Psoas muscle (tissue), 7 donors: ENCODE measurements at regions not wholly inside any gene's neighbourhood (a gene's known extent, or its start where the extent isn't known, plus 50 kb on each side); places are given as distances from the start of the nearest gene placed in this dataset.

Source experiments
- ATAC-seq, 4 donors: fragments of 200-7000 bp; cut with Tn5 transposase; one replicate each; pipeline ENCODE4 v1.9.1; 2020; ENCODE audit warnings: moderate library complexity in 3 of 4, mild to moderate bottlenecking in 2 of 4
- DNase-seq, 2 donors: peaks; one replicate each; pipeline ENCODE4 v3.0.0-alpha.2; 2020
- H3K27ac ChIP-seq: fragments of 200-600 bp; one replicate; pipeline ENCODE4 v1.8.0; 2022
- H3K27me3 ChIP-seq, 3 donors: fragments of 200-600 bp in 1 of 3; one replicate each; pipeline versions ENCODE4 v1.6.1 to v1.8.0; 2013 to 2022; ENCODE audit warnings: low read length in 2 of 3, mild to moderate bottlenecking in 2 of 3, moderate library complexity in 1 of 3; ENCODE audit not compliant: insufficient read depth in 3 of 3
- H3K36me3 ChIP-seq, 2 donors: fragments of 200-600 bp in 1 of 2; one replicate each; pipeline versions ENCODE4 v1.6.1 to v1.8.0; 2013 to 2022; ENCODE audit warnings: low read depth in 1 of 2, mild to moderate bottlenecking in 1 of 2, moderate library complexity in 1 of 2; ENCODE audit not compliant: insufficient read depth in 1 of 2
- H3K4me1 ChIP-seq: fragments of 200-600 bp; one replicate; pipeline ENCODE4 v1.8.0; 2022
- H3K4me3 ChIP-seq: fragments of 200-600 bp; one replicate; pipeline ENCODE4 v1.8.0; 2022; ENCODE audit warnings: mild to moderate bottlenecking
- H3K9me3 ChIP-seq: fragments of 200-600 bp; one replicate; pipeline ENCODE4 v1.8.0; 2022
- WGBS, 3 donors: extraction: QIAGEN DNeasy Blood & Tissue Kit; methylation state at CpG; one replicate each; pipeline versions ENCODE4 v1.1.6 to v1.1.7; 2013; 5-methylcytosine and 5-hydroxymethylcytosine counted together
- intact Hi-C, 2 donors: fragments of 100-400 bp; cut with DNase I; formaldehyde crosslinking; loops; one replicate each; pipeline versions ENCODE4 v1.11.0 to v1.14.2; 2022
- TF ChIP-seq, protein P1 (sequence below): fragments of 200-600 bp; IDR thresholded peaks from one replicate; pipeline ENCODE4 v1.8.0; 2022; ENCODE audit warnings: antibody characterized with exemption
- donor health status: healthy with polysubstance abuse.
- donor health status: DM: no; HTN: no; CAD: no; lungs with moderate emphysema.
- donor health status: Bipolar disorder and iron deficiency.
- donor health status: healthy.
- donor health status: DM: yes; HTN: yes; CAD: no.
- donor health status: DM: no; HTN: no; CAD: no.
- donor health status: DM: yes; HTN: yes; CAD: no.

DNA sequence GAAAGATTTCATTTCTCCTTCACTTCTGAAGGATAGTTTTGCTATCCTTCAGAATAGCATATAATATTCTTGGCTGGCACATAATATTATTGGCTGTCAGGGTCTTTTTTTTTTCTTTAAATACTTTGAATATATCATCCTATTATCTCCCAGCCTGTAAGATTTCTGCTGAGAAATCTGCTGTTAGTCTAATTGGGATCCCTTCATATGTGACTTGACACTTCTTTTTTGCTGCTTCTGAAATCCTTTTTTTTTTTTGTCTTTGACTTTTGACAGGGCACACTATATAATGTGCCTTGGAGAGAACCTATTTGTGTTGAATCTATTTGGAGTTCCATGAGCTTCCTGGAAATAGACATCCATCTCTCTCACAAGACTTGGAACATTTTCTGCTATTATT, 136.9 kb upstream of the UBL3 start:
- H3K9me3 ChIP-seq = no peaks in the 10 kb centered on the region
- H3K4me1 ChIP-seq = no peaks in the 10 kb centered on the region
- TF ChIP-seq, protein P1, sequence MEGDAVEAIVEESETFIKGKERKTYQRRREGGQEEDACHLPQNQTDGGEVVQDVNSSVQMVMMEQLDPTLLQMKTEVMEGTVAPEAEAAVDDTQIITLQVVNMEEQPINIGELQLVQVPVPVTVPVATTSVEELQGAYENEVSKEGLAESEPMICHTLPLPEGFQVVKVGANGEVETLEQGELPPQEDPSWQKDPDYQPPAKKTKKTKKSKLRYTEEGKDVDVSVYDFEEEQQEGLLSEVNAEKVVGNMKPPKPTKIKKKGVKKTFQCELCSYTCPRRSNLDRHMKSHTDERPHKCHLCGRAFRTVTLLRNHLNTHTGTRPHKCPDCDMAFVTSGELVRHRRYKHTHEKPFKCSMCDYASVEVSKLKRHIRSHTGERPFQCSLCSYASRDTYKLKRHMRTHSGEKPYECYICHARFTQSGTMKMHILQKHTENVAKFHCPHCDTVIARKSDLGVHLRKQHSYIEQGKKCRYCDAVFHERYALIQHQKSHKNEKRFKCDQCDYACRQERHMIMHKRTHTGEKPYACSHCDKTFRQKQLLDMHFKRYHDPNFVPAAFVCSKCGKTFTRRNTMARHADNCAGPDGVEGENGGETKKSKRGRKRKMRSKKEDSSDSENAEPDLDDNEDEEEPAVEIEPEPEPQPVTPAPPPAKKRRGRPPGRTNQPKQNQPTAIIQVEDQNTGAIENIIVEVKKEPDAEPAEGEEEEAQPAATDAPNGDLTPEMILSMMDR = no peak
- H3K4me3 ChIP-seq = no peak overlapping the region
- no peak overlapping the region for H3K27ac ChIP-seq
- no peaks in the 10 kb centered on the region for H3K27me3 ChIP-seq
- H3K36me3 ChIP-seq = no peaks in the 10 kb centered on the region
- intact Hi-C loops = no loop called here
- no peak for DNase-seq
- no peak for ATAC-seq

DNA sequence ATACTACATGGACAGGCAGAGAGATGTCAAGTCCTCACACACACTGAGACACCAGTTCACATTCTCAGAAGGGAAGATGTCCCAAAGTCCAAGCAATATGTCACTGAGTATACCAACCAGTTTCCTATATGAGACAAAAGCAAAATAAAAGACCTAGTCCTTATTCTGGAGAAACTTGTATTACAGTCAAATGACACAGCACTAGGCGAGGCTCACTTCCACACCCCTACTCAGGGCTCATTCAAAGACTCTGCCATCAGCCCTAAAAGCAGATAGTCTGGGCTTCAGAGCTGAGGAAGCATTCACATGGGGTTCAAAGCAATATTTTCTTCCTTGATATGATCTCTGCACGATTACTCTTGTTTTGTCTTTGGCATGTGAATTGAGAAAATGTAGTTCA, 129.9 kb upstream of the UBL3 start:
- Histone ChIP-seq H3K4me3 (no peak overlapping the region), H3K27ac (no peak overlapping the region), H3K27me3 (no peaks in the 10 kb centered on the region), H3K9me3 (no peaks in the 10 kb centered on the region), H3K4me1 (no peaks in the 10 kb centered on the region), H3K36me3 (no peaks in the 10 kb centered on the region)
- WGBS, 3 donors = 78 to 86% (median 83%) methylated on average over 2 of the region's 2 CpGs
- intact Hi-C loops = no loop called here
- ATAC-seq (no peak), DNase-seq (no peak)
- TF ChIP-seq, protein P1 = no peak

DNA sequence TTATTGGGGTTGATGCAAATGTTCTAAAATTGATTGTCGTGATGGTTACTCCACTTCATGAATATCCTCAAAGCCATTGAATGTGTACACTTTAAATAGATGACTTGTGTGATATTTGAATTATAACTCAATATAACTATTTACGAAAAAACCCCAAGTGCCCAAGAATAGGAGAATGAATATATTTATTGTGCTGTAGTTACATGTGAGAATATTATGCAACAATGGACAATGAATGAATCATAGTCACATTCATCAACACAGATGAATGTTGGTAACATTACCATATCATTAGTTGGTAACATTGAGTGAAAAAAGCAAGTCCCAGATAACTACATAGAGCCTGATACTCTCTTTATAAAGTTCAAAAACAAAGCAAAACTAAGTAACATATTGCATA, 127.8 kb upstream of the UBL3 start:
- DNase-seq (no peak), ATAC-seq (no peak)
- H3K9me3 ChIP-seq = no peaks in the 10 kb centered on the region
- H3K27me3 ChIP-seq = no peaks in the 10 kb centered on the region
- no peaks in the 10 kb centered on the region for H3K36me3 ChIP-seq
- no peaks in the 10 kb centered on the region for H3K4me1 ChIP-seq
- no peak overlapping the region for H3K4me3 ChIP-seq
- TF ChIP-seq, protein P1 = no peak
- intact Hi-C loops = no loop called here
- H3K27ac ChIP-seq = no peak overlapping the region
- WGBS, 3 donors = 94 to 97% (median 95%) methylated on average over 2 of the region's 2 CpGs

DNA sequence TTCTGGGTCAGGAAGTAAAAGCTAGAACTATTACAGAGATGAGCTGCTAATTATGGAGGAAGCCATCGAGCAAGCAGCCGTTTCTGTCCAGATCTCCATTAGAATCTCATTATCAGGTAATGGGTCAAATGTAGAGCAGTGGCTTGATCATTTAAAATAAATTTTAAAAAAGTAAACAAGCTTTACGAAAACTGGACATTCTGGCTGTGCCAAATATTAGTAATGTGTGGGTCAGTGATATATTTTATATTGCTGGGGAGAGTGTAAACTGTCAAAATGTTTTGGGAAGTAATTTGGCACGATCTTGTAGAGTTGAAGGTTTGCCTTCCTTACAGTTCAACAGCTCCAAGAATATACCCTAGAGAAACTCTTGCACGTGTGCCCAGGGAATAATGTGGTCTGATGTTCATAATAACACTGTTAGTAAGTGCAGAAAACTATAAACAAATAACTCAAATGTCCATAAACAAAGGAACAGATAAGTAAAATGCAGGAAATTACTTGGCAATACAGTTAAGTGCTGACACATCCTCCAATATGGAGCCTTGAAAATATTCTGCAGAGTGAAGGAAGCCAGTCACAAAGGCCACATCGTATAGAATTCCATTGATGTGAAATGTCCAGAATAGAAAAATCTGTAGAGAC, 127.2 kb upstream of the UBL3 start:
- no peaks in the 10 kb centered on the region for H3K27me3 ChIP-seq
- intact Hi-C loops = no loop called here
- H3K4me1 ChIP-seq = no peaks in the 10 kb centered on the region
- 69 to 73% (median 69%) methylated on average over 6 of the region's 6 CpGs for WGBS, 3 donors
- DNase-seq (no peak), ATAC-seq (no peak)
- no peaks in the 10 kb centered on the region for H3K36me3 ChIP-seq
- H3K27ac ChIP-seq = no peak overlapping the region
- H3K9me3 ChIP-seq = no peaks in the 10 kb centered on the region
- TF ChIP-seq, protein P1 = no peak
- no peak overlapping the region for H3K4me3 ChIP-seq

DNA sequence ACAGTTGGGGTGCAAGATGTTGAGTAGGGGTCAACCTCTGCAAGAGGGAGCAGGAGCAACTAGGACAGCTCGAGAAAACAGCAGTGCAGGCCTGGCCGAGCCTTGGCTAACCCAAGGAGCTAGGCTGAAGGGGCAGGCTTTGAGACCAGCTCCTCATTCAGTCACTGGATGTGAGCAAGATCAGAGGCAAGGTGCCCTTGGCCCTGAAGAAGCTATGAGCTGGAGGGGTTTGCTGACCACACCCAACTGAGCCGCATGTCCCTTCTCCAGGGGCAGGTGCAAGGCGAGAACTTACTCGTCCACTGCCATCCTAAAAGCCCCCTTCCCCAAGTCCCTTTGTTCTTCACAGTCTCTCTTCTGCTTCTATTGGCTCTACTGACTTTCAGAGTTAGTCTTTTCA, 126.1 kb upstream of the UBL3 start:
- H3K4me1 ChIP-seq = no peaks in the 10 kb centered on the region

More for the DNA sequence above, 126.1 kb upstream of the UBL3 start:
- Histone ChIP-seq H3K36me3 (no peaks in the 10 kb centered on the region), H3K4me3 (no peak overlapping the region), H3K27me3 (no peaks in the 10 kb centered on the region), H3K27ac (no peak overlapping the region), H3K9me3 (no peaks in the 10 kb centered on the region)
- TF ChIP-seq, protein P1 = no peak
- WGBS, 3 donors = 84 to 91% (median 90%) methylated on average over 5 of the region's 5 CpGs
- intact Hi-C loops = no loop called here
- DNase-seq (no peak), ATAC-seq (no peak)
